K562 (cell line): ENCODE measurements at regions not wholly inside any gene's neighbourhood (a gene's known extent, or its start where the extent isn't known, plus 50 kb on each side); places are given as distances from the start of the nearest gene placed in this dataset.

ENCODE experiments used
- ATAC-seq: fragments of 200-7000 bp; cut with Tn5 transposase; 3 replicates; pipeline ENCODE4 v1.9.1; 2020; ENCODE audit warnings: moderate library complexity
- BruUV-seq: library from RNA; stranded (reverse); fragments of 400-500 nt; replicated peaks from 2 replicates; lab custom pipeline; 2021; lab: Mats Ljungman, UMichigan
- CTCF ChIA-PET: fragments of 300-600 bp; formaldehyde crosslinking; extraction: SDS; loops from one replicate; lab custom pipeline; 2021; ENCODE audit warnings: low intra/inter-chr PET ratio; lab: Yijun Ruan, JAX
- POLR2A ChIA-PET: fragments of 300-600, 350-650 bp; sonication (Branson Sonifier 250); formaldehyde crosslinking; extraction: SDS; loops from one replicate; lab custom pipeline; 2021; ENCODE audit warnings: antibody characterized with exemption, inconsistent platforms; lab: Yijun Ruan, JAX
- DNase-seq, 4 experiments: peaks; one replicate each; pipeline versions ENCODE4 v3.0.0 to v3.0.0-alpha.2; 2011 to 2018; ENCODE audit warnings: low spot score in 3 of 4, mixed read lengths in 3 of 4; ENCODE audit errors: extremely low read depth in 1 of 4
- FAIRE-seq: peaks from 2 replicates; lab custom pipeline; 2011; peaks lifted over from hg19 to GRCh38; lab: Jason Lieb, UNC
- H2AFZ ChIP-seq: 2 replicates; pipeline ENCODE4 v1.6.0; 2011; ENCODE audit warnings: low read depth, low read length, control low read depth, inconsistent platforms
- H3K27ac ChIP-seq: fragments of 200-600 bp; 3 replicates; pipeline ENCODE4 v1.8.0; 2011; ENCODE audit warnings: low read depth, mild to moderate bottlenecking, control low read depth, inconsistent platforms, low read length, moderate library complexity, mixed read lengths; ENCODE audit errors: extremely low read depth
- H3K27me3 ChIP-seq, 2 experiments: fragments of 300-600 bp in 1 of 2; 2 replicates in 1 of 2; 3 replicates in 1 of 2; pipeline versions ENCODE4 v1.6.0 to v1.8.0; 2011; ENCODE audit warnings: inconsistent platforms in 2 of 2, low read length in 2 of 2, mild to moderate bottlenecking in 1 of 2, mixed read lengths in 1 of 2, moderate library complexity in 1 of 2; ENCODE audit not compliant: control insufficient read depth in 2 of 2, insufficient read depth in 2 of 2
- H3K36me3 ChIP-seq: fragments of 300-600 bp; 3 replicates; pipeline ENCODE4 v1.8.0; 2011; ENCODE audit warnings: mild to moderate bottlenecking, low read length, inconsistent platforms; ENCODE audit not compliant: control insufficient read depth, insufficient read depth
- H3K4me1 ChIP-seq, 2 experiments: fragments of 200-600 bp in 1 of 2; replicated peaks in 1 of 2; 2 replicates in 1 of 2; 3 replicates in 1 of 2; pipeline versions ENCODE4 v1.5.1 to v1.8.0; 2011; ENCODE audit warnings: inconsistent platforms in 2 of 2, low read length in 2 of 2, mild to moderate bottlenecking in 1 of 2, mixed read lengths in 1 of 2, moderate library complexity in 1 of 2; ENCODE audit not compliant: control insufficient read depth in 2 of 2, insufficient read depth in 2 of 2
- H3K4me2 ChIP-seq: 2 replicates; pipeline ENCODE4 v1.6.1; 2011; ENCODE audit warnings: low read length, control low read depth, inconsistent platforms, mixed read lengths; ENCODE audit not compliant: insufficient read depth
- H3K4me3 ChIP-seq: fragments of 200-600 bp; sonication (generic), shearing (Covaris generic); 2 replicates; pipeline ENCODE4 v1.5.1; 2016; ENCODE audit warnings: control low read depth, inconsistent platforms
- H3K79me2 ChIP-seq: fragments of 200-600 bp; 3 replicates; pipeline ENCODE4 v1.8.0; 2011; ENCODE audit warnings: low read length, inconsistent platforms; ENCODE audit not compliant: control insufficient read depth, insufficient read depth
- H3K9ac ChIP-seq, 2 experiments: 2 replicates each; pipeline versions ENCODE4 v1.6.0 to v1.6.1; 2011; ENCODE audit warnings: low read depth in 2 of 2, low read length in 2 of 2, control low read depth in 1 of 2, inconsistent platforms in 1 of 2, mild to moderate bottlenecking in 1 of 2, mixed read lengths in 1 of 2; ENCODE audit not compliant: insufficient read depth in 1 of 2
- H3K9me1 ChIP-seq: one replicate; pipeline ENCODE4 v1.6.0; 2011; ENCODE audit warnings: inconsistent platforms, mild to moderate bottlenecking, low read length, moderate library complexity; ENCODE audit not compliant: control insufficient read depth, insufficient read depth
- H3K9me3 ChIP-seq: replicated peaks from 2 replicates; pipeline ENCODE4 v1.5.1; 2011; ENCODE audit warnings: low read depth, low read length, inconsistent platforms; ENCODE audit not compliant: control insufficient read depth, insufficient read depth
- H4K20me1 ChIP-seq: replicated peaks from 2 replicates; pipeline ENCODE4 v1.6.1; 2011; ENCODE audit warnings: low read length, inconsistent platforms, mixed read lengths; ENCODE audit not compliant: control insufficient read depth, insufficient read depth
- C11orf30 ChIP-seq: fragments of 450-650 bp; IDR thresholded peaks from 2 replicates; pipeline ENCODE4 v1.6.1; 2016; ENCODE audit warnings: low read depth, mild to moderate bottlenecking
- GABPA ChIP-seq: fragments of 200-800 bp; sonication (Bioruptor generic); conservative IDR thresholded peaks from 2 replicates; pipeline ENCODE4 v1.6.1; 2016; ENCODE audit warnings: low read depth, missing genetic modification characterization, missing compliant biosample characterization
- XRCC4 ChIP-seq: IDR thresholded peaks from one replicate; pipeline ENCODE4 v1.6.1; 2011; ENCODE audit not compliant: insufficient read depth, insufficient read length; ENCODE audit errors: extremely low read depth
- ZBTB8A ChIP-seq: fragments of 450-650 bp; IDR thresholded peaks from 2 replicates; pipeline ENCODE4 v1.6.1; 2018; ENCODE audit warnings: mild to moderate bottlenecking, moderate library complexity; ENCODE audit not compliant: partially characterized antibody
- ZMIZ1 ChIP-seq, 2 experiments: fragments of 150-350 bp in 1 of 2; IDR thresholded peaks; 2 replicates each; pipeline ENCODE4 v1.6.1; 2012 to 2016; ENCODE audit warnings: low read depth in 2 of 2, low read length in 2 of 2, mild to moderate bottlenecking in 1 of 2, moderate library complexity in 1 of 2
- ZNF23 ChIP-seq: fragments of 250-450 bp; sonication (Bioruptor Pico); IDR thresholded peaks from 2 replicates; pipeline ENCODE4 v1.4.0; 2020; ENCODE audit warnings: mild to moderate bottlenecking
- WGBS: fragments of 100-300 bp; shearing (Covaris generic); methylation state at CpG from one replicate; pipeline ENCODE4 v1.1.6; 2016; ENCODE audit warnings: low coverage, mixed read lengths; ENCODE audit not compliant: insufficient coverage; ENCODE audit errors: missing lambda C conversion rate; 5-methylcytosine and 5-hydroxymethylcytosine counted together
- in situ Hi-C: fragments of 300-500 bp; cut with MboI; formaldehyde crosslinking; loops from 4 replicates; pipeline ENCODE4 v1.15.0; 2018; ENCODE audit warnings: inconsistent platforms, mixed read lengths
- intact Hi-C: fragments of 100-400 bp; cut with micrococcal nuclease; formaldehyde crosslinking; loops from 2 replicates; pipeline ENCODE4 v1.14.2; 2022

GRCh38 chr12:87671757-87672156 is 357.4 kb downstream of the C12orf50 start:
- FAIRE-seq: no peak
- intact Hi-C loops: no loop called here
- POLR2A ChIA-PET: no interaction called here

More at GRCh38 chr12:87671757-87672156, 357.4 kb downstream of the C12orf50 start:
- no peaks in the 10 kb centered on the region for H3K9me3 ChIP-seq
- no peak overlapping the region for H3K4me3 ChIP-seq
- H3K27me3 ChIP-seq: no peaks in the 10 kb centered on the region
- H2AFZ ChIP-seq: no peak overlapping the region
- ATAC-seq: no peak
- WGBS: 3% methylated on average over 4 of the region's 4 CpGs
- no peaks in the 10 kb centered on the region for H3K79me2 ChIP-seq
- in situ Hi-C loops: no loop called here
- H3K27ac ChIP-seq: no peak overlapping the region
- no peaks in the 10 kb centered on the region for H3K9me1 ChIP-seq
- no peak overlapping the region for H3K9ac ChIP-seq
- no peak overlapping the region for H3K4me2 ChIP-seq
- no peaks in the 10 kb centered on the region for H3K36me3 ChIP-seq
- CTCF ChIA-PET: no interaction called here
- no TSS peak for BruUV-seq
- TF ChIP-seq ZMIZ1 (IDR thresholded peaks at IDR 0.05; ENCODE audit: low read depth in 2 of 2, low read length in 2 of 2): no peak
- no peak for TF ChIP-seq ZBTB8A
- TF ChIP-seq C11orf30: no peak
- TF ChIP-seq ZNF23 (CRISPR knock-in tag): no peak
- TF ChIP-seq XRCC4: no peak
- no peak for TF ChIP-seq GABPA (tag)
- H3K4me1 ChIP-seq: no peaks in the 10 kb centered on the region
- no peak for DNase-seq
- no peaks in the 10 kb centered on the region for H4K20me1 ChIP-seq
